GM21825 (cell line): ENCODE measurements at regions not wholly inside any gene's neighbourhood (a gene's known extent, or its start where the extent isn't known, plus 50 kb on each side); places are given as distances from the start of the nearest gene placed in this dataset.
A peak's percentile ranks its signal among the peaks of the same experiment; 100 is the strongest.
"Not testable (repeated sequence)": the region's sequence is repeated elsewhere in the genome, so short reads cannot be mapped to it uniquely, and the experiment has no call there.

ENCODE experiments used
- ATAC-seq: cut with Tn5 transposase; IDR thresholded peaks from one replicate; pipeline ENCODE4 v1.9.1; 2021; ENCODE audit warnings: mild to moderate bottlenecking, moderate library complexity; ENCODE audit not compliant: unreplicated experiment

DNA sequence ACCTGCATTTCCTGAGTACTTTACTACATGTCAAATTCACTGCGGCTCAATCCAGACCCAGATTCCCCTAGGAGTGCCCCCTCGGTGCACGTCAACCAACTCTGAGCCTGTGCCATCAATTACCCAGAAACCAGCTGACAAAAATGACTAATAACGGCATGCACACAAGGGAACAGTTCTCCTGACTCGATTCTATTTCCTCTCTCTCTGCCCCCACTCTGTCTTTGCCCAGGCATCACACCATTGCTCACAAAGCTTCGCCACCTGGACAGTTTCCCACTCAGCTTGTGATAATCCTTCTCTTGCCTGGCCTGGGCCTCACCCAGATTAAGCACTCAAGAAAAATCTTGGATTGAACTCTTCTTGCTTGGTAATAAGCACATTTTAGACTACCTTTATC is 115.3 kb upstream of the NDUFV2 start:
- no peak for ATAC-seq

DNA sequence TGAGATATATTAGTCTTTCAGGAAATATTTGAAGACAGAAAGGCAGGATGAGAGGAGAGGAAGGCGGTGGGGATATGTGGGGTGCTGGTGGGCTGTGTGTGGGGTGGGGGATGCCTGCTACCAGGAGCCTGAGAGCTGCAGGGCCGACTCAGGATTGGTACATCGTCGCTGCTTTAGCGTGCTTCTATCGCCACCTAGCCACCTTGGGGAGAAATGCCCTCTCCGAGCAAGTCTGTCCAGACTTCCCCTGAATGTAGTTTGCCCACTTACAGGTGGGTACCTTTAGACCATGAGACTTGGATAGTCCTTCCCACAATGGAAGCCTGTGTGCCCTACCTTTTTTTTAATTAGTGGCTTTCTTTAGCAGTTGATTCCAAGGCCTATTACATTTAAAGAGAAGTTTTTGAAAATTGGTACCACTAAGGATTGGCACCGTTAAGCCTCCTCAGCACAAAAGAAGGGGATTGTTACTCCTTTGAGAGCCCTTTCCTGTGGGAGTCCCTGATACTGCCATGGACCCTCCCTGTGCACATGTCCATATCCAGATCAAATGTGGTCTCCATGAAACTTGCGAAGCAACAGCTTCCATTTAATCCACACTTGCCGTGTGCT is 114.1 kb upstream of the NDUFV2 start:
- ATAC-seq, result peak; percentile 67

DNA sequence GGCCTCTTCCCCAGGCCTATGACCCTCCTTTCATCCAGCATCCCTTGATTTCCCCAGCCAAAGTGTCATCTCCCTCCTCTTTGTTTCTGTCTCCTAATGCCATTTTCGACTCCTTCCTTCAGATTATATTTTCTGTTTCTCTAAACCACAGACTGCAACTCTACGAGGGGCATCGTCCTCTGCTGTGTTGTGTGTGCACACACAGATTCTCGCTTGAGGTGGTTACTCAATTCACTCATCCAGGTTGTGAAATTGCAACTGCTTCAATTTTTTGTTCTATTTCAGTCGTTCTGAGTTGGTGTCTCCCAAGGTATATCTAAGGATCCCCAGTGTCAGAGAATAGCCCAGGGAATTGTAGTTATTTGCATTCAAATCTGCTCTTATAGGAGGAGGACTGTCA is 113.5 kb upstream of the NDUFV2 start:
- ATAC-seq, result no peak

DNA sequence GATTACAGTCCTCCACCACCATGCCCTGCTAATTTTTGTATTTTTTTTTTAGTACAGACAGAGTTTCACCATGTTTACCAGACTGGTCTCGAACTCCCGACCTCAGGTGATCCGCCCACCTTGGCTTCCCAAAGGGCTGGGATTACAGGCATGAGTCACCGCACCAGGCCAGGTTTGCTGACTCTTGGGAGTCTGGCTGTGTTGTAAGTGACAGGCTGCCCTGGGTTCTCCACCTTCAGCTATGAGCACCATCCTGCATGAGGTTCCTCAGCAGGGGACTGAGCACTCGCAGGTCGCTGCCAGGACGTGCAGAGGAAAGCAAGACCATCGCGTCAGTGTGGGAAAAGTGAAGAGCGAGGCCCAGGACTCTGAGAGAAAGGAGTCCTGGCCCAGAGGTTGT is 112.6 kb upstream of the NDUFV2 start:
- no peak for ATAC-seq

DNA sequence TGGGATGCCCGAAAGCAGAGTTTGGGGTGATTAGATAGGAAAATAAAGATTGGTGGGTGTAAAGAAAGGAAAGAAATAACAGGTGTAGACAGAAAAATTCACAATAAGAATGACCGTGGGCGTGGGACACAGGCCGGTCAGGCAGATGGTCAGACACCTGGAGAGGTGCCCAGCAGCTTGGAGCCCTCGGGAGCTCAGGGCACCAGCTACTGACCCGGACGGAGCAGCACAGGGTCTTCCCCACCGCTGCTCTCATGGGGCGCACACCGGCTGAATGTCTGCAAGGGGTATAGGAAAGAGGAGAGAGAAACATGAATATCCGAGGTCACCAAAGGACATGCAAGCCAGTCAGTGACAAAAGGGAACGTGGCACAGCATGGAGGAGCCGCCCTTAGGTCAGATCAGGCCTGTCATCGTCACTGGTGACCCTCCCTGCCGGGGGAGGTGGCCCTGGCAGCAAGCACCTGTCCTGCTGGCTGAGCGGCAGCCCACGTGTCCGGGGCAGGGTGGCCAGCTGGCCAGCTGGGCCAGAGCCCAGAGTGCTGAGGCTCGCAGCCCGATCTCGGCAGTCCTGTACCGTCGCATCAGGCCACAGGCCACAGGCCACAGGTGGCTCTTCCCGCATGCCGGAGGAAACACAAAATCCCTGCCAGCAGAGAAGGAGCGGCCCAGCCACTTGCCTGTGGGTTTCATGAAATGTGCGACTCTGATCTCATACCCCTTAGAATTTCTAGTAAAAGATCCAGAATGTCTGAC is 112.0 kb upstream of the NDUFV2 start:
- ATAC-seq, result no peak

DNA sequence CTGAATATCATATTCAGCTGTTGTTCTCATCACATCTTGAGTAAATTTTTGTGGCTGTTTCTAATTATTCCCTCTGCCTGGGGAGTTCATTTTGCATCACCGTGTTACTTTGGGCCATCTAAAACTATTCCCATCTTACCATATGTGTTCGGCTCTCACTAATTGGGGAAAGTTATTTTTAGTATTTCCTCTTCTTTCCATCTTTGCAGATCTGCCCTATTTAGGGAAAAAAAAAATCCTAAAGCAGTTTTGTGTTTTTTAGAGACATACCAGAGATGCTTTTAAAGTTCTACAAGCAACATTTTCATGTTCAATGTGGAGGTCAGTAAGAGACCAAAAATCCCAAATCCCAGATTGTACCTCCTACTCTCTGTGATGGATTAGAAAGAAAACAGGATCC is 111.3 kb upstream of the NDUFV2 start:
- ATAC-seq, result no peak

DNA sequence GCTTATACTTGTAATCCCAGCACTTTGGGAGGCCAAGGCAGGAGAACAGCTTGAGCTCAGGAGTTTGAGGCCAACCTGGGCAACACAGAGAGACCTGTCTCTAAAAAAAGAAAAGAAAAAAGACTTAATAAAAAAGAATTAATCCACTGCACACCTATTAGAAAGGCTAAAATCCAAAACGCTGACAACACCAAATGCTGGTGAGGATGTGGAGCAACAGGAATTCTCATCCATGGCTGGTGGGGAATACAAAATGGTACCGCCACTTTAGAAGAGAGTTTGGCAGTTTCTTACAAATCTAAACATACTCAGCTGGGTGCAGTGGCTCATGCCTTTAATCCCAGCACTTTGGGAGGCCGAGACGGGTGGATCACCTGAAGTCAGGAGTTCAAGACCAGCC is 110.0 kb upstream of the NDUFV2 start:
- ATAC-seq, result not testable (repeated sequence)

DNA sequence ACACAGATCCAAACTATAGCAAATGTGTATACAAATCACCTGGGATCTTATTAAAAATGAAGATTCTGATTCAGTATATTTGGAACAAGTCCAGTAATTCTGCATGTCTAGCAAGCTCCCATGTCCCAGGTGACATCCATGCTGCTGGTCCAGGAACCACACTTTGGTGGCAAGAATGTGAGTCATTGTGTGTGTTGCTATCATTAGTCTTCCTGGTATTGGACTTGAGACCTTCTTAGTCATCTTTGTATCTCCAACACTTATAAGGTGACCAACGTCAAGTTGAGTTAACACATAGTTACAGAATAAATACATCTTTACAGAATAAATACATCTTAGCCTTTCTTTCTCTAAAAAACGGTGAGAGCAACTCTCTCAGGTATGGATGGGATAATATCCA is 107.9 kb upstream of the NDUFV2 start:
- ATAC-seq, result no peak

DNA sequence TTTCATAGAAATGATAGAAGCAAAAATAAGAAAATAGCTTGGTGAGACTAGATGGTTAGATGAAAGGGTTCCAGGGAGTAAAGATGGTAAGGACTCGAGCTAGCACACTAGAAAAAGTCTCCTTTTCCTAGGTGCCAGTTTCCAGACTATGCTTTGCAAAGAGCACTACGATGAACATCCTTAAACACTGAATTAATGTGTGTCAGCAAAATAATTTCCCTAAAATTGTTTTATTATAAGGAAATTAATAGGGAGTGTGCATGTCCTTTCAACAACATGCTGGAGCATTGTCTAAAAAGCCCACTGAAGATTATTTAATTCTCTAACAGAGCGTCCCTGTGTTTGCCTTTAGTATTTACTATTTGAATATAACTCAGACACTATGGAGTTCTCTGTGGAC is 107.4 kb upstream of the NDUFV2 start:
- ATAC-seq, result no peak

DNA sequence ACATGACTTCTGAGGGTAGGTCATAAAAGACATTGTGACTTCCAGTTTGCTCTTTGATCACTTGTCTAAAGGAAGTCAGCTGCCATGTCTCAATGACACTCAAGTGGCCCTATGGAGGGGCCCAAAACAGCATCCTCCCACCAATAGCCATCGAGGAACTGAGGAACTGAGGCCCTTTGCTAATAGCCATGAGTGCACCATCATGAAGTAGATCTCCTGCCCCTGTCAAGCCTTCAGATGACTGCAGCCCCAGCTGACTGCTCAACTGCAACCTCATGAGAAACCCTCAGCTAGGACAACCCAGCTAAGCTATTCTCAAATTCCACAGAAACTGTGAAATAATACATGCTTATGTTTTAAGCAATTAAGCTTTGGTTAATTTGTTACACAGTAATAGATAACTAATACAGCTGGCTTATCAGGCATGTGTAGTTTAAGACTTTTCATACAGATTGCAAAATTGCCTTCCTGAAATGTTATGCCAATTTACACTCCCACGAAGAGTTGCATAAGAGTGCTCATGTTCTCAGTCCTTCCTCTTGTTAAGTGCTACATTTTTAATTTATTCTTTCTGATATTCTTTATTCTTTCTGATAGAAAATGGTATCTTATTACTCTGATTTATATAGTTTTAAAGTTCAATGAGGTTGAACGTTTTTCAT is 105.6 kb upstream of the NDUFV2 start:
- ATAC-seq, result no peak

DNA sequence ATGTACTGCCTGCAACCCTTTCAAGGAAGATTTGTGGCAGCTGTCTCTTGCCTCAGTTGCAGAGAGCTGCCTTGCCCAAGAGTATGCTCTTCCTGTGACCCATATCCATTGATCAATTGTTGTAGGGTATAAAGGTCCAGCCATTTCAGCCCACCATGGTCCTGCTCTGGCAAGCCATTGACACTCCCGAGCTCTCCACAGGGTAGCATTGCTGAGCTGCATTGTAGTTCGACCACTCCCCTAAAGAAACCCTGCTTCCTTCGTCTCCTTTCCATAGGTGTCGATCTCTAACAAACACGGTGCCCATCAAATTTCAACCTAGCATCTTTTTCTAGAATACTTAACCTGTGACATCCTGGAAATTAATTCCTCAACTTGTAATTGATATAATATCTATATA is 104.9 kb upstream of the NDUFV2 start:
- no peak for ATAC-seq

DNA sequence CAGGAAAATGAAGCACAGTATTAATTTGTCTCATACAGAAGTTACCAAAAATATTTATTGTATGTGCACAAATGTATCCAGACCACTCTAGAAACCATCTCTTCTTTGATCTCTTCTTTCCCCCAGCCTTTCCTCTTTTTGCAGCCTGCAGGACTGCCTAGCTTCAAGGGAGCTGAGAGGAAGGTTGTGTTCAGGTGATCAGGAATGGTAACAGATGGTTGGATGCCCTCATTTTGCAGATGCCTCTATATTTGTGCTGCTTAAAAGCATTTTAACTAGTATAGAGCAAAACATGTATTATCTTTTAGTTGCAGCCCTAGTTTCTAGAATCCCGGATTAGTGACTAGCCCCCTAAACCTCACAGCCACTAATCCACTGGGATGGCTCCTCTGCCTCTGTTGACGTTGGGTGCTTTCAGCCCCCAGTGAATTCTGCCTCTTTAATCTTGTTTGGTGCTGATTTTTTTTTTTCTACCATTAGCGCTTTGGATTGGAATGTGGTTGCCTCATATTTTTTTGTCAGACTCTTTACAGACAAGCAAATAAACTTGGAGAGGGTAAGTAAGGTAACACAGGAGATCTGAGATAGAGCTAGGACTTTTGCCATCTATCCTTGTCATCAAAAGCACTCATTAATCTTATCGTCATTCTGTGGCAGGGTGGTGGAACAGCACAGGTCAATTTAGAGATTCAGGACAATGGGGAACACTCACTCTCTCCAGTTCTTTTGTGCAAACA is 103.8 kb upstream of the NDUFV2 start:
- no peak for ATAC-seq

DNA sequence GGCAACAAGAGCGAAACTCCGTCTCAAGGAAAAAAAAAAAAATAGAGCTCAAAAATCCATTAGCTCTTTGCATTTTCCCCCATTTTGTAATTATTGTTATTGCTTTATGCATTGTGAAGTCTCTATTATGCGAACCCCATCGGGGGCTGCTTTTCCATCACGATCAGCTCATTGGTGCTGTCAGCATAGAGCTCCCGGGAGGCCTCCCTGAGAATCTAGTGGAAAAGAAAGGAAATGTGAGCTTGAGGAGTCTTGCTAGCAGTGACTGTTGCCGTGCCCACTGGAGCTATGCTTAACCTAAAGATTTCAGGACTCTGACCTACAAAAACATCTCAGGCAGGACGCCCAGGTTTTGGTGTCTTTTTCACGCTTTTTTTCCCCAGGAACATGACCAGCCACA is 102.6 kb upstream of the NDUFV2 start:
- no peak for ATAC-seq

DNA sequence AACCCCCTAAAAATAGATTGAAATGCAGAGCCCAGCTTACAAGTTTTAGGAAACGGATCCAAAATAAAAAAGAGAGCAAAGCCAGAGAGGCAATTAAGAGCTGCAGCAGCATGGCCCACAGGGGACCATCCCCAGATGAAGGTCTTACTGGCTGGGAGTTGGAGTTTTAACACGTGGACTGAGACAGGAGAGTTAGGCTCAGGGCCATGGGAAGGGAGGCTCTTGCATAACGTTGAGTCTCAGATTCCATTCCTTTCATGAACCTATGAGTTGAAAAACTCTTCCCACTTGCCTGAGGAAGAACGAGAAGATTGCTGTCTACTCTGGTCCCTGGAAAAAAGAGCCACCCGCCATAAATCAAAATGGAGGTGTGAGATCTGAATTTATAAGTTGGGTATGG is 101.8 kb upstream of the NDUFV2 start:
- ATAC-seq, result no peak

DNA sequence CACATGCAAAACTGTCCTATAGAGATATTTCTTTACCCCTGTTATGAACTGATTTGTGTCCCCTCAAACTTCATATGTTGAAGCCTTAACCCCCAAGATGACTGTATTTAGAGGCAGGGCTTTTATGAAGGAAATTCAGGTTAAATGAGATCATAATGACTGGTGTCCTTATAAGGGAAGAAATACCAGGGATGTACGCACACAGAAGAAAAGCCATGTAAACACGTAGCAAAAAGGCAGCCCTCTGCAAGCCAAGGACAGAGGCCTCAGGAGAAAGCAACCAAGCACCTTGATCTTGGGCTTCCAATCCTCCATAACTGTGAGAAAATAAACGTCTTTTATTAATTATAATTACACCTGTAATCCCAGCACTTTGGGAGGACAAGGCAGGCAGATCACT is 101.3 kb upstream of the NDUFV2 start:
- ATAC-seq, result no peak

DNA sequence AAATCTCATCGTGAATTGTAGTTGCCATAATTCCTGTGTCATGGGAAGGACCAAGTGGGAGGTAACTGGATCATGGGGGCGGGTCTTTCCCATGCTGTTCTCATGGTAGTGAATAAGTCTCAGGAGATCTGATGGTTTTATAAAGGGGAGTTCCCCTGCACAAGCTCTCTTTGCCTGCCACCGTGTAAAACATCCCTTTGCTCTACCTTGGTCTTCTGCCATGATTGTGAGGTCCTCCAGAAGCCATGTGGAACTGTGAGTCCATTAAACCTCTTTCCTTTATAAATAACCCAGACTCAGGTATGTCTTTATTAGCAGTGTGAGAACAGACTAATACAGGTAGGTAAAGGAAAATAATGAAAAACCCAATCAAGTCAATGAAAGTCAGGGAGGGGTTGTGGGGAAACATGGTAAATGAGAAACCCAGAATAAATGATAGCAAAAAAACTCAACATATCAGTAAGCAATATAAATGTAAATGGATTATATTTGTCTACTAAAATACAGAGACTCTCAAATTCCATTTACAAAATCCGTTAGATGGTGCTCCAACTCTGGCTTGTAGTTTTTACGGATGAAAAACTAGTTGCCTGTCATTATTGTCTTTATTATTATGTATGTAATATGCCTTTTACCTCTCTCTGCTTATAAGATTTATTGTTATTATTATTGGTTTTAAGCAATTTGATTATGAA is 98.9 kb upstream of the NDUFV2 start:
- ATAC-seq, result no peak

DNA sequence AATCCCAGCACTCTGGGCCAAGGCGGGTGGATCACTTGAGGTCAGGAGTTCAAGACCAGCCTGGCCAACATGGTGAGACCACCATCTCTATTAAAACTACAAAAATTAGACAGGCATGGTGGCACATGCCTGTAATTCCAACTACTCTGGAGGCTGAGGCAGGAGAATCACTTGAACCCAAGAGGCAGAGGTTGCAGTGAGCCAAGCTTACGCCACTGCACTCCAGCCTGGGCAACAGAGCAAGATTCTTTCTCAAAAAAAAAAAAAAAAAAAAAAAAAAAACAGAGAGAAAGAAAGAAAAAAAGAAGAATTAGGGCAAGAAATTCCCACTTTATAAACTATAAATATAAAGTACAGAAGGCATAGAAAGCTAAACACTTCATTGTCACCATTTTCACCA is 98.2 kb upstream of the NDUFV2 start:
- ATAC-seq, result not testable (repeated sequence)

DNA sequence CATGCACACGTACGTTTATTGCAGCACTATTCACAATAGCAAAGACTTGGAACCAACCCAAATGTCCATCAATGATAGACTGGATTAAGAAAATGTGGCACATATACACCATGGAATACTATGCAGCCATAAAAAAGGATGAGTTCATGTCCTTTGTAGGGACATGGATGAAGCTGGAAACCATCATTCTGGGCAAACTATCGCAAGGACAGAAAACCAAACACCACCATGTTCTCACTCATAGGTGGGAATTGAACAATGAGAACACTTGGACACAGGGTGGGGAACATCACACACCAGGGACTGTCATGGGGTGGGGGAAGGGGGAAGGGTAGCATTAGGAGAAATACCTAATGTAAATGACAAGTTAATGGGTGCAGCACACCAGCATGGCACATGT is 94.8 kb upstream of the NDUFV2 start:
- ATAC-seq, result not testable (repeated sequence)

DNA sequence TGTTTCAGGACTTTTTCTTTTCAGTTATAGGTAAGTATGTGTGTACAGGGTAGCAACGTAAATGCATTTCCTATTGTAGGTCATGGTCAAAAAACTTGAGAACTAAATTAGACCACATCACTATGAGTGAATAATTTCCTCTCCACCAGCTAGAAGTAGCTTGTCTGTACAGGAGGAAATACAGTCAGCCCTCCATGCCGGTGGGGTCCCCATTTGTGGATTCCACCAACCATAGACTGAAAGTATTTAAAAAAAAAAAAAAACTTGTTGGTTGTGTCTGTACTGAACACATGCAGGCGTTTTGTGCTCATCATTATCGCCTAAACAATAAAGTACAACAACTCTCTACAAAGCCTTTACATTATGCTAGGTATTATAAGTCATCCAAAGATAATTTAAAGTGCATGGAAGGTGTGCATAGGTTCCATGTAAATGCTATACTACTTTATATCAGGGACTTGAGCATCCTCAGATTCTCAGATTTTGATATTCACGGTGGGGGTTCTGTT is 94.2 kb upstream of the NDUFV2 start:
- ATAC-seq, result no peak

DNA sequence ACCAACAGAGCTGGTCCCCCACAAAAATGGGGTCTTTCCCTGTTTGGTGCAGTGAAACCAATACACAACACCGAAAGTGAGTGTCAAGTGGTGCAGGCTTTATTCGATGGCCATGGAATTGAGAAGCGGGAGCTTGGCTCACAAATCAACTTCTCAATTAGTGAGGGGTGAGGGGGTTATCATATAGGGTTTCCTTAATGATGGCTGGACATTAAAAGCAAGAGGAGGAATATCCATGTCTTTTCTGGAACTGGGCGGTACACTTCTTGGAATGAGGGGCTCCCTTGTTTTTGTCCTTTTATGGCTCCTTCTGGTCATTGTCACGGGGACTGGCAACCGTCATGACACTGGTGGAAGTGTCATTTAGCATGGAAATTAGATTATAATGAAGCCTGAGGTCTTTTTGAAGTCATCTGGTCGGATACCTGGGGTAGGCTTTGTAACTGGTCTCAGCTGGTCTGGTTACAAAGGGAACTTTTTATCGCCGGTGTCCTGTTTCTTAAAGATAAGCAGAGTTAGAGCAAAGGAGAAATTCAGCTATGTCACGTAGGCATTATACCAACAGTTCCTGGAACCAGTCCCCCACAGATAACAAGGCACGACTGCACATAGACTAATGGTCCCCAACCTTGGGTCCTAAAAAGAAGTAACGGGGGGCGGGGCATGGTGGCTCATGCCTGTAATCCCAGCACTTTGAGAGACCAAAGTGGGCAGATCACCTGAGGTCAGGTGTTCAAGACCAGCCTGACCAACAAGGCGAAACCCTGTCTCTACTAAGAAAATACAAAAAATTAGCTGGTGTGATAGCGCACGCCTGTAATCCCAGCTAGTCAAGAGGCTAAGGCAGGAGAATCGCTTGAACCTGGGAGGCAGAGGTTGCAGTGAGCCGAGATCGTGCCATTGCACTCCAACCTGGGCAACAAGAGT is 93.5 kb upstream of the NDUFV2 start:
- ATAC-seq, result no peak
